ENCODE measurements at regions not wholly inside any gene's neighbourhood (a gene's known extent, or its start where the extent isn't known, plus 50 kb on each side); places are given as distances from the start of the nearest gene placed in this dataset.

GRCh38 chr1:204812842-204813241 is 57.8 kb upstream of the NFASC start:
- Histone ChIP-seq H3K9ac (ENCODE audit: low read depth, low read length, poor library complexity, severe bottlenecking) (no peak overlapping the region), H3K27me3 (ENCODE audit: insufficient read depth, low read length, poor library complexity, severe bottlenecking) (peaks cover 6% of the 10 kb centered on the region), H3F3A (ENCODE audit: low read depth) (no peaks in the 10 kb centered on the region), H3K4me3 (ENCODE audit: low read length, poor library complexity, severe bottlenecking) (no peak overlapping the region), H3K79me2 (ENCODE audit: insufficient read depth, low read length) (no peaks in the 10 kb centered on the region), H4K20me1 (ENCODE audit: insufficient read depth, low read length, poor library complexity, severe bottlenecking) (no peaks in the 10 kb centered on the region), H3K9me3 (ENCODE audit: insufficient read depth, low read depth, low read length) (no peaks in the 10 kb centered on the region), H3K9me2 (replicated peaks; ENCODE audit: low read depth, low read length) (no peaks in the 10 kb centered on the region), H3K4me1 (ENCODE audit: insufficient read depth, low read length, poor library complexity, severe bottlenecking) (no peaks in the 10 kb centered on the region), H2AFZ (ENCODE audit: low read length) (no peak overlapping the region), H3K4me2 (ENCODE audit: low read depth, low read length, poor library complexity, severe bottlenecking) (no peak overlapping the region), H3K36me3 (ENCODE audit: insufficient read depth, low read length) (no peaks in the 10 kb centered on the region)
- TF ChIP-seq CTCF (conservative IDR thresholded peaks at IDR 0.05; ENCODE audit: low read length) (no peak), EZH2phosphoT487 (IDR thresholded peaks at IDR 0.05; ENCODE audit: borderline replicate concordance) (no peak)

DNA sequence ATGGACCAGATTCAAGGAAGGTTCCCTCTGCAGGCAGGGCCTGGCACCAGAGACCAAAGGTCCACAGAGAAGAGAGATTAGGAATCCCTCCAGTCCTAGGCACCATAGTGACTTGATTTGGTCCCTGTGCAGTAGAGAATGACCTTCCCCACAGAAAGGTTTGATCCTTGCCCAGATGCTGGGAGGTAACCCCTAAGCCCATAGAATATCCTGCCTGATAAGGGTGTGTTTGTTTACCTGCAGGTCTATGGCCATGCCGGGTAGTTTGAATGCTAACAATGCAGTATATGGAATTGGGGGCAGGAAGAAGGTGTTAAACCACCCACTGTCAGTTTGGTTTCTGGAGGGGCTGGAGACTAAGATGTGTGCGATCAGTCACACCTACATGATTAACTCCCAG is 57.1 kb upstream of the NFASC start:
- no peak overlapping the region for H3K9ac ChIP-seq (ENCODE audit: low read depth, low read length, poor library complexity, severe bottlenecking)
- H2AFZ ChIP-seq (ENCODE audit: low read length): no peak overlapping the region
- H3K4me1 ChIP-seq (ENCODE audit: insufficient read depth, low read length, poor library complexity, severe bottlenecking): no peaks in the 10 kb centered on the region
- TF ChIP-seq EZH2phosphoT487 (IDR thresholded peaks at IDR 0.05; ENCODE audit: borderline replicate concordance): no peak
- TF ChIP-seq CTCF (conservative IDR thresholded peaks at IDR 0.05; ENCODE audit: low read length): no peak
- no peaks in the 10 kb centered on the region for H3K36me3 ChIP-seq (ENCODE audit: insufficient read depth, low read length)
- H3K79me2 ChIP-seq (ENCODE audit: insufficient read depth, low read length): no peaks in the 10 kb centered on the region
- no peaks in the 10 kb centered on the region for H3K9me2 ChIP-seq (replicated peaks; ENCODE audit: low read depth, low read length)
- no peak overlapping the region for H3K4me2 ChIP-seq (ENCODE audit: low read depth, low read length, poor library complexity, severe bottlenecking)
- peaks cover 6% of the 10 kb centered on the region for H3K27me3 ChIP-seq (ENCODE audit: insufficient read depth, low read length, poor library complexity, severe bottlenecking)
- H3F3A ChIP-seq (ENCODE audit: low read depth): no peaks in the 10 kb centered on the region
- H3K4me3 ChIP-seq (ENCODE audit: low read length, poor library complexity, severe bottlenecking): no peak overlapping the region
- no peaks in the 10 kb centered on the region for H3K9me3 ChIP-seq (ENCODE audit: insufficient read depth, low read depth, low read length)
- H4K20me1 ChIP-seq (ENCODE audit: insufficient read depth, low read length, poor library complexity, severe bottlenecking): no peaks in the 10 kb centered on the region

GRCh38 chr1:204814166-204814884 is 56.3 kb upstream of the NFASC start:
- Histone ChIP-seq H4K20me1 (ENCODE audit: insufficient read depth, low read length, poor library complexity, severe bottlenecking) (no peaks in the 10 kb centered on the region), H2AFZ (ENCODE audit: low read length) (no peak overlapping the region), H3K9me2 (replicated peaks; ENCODE audit: low read depth, low read length) (no peaks in the 10 kb centered on the region), H3K4me1 (ENCODE audit: insufficient read depth, low read length, poor library complexity, severe bottlenecking) (no peaks in the 10 kb centered on the region), H3K9me3 (ENCODE audit: insufficient read depth, low read depth, low read length) (no peaks in the 10 kb centered on the region), H3F3A (ENCODE audit: low read depth) (no peaks in the 10 kb centered on the region), H3K9ac (ENCODE audit: low read depth, low read length, poor library complexity, severe bottlenecking) (no peak overlapping the region), H3K79me2 (ENCODE audit: insufficient read depth, low read length) (no peaks in the 10 kb centered on the region), H3K27me3 (ENCODE audit: insufficient read depth, low read length, poor library complexity, severe bottlenecking) (peaks cover 6% of the 10 kb centered on the region), H3K4me2 (ENCODE audit: low read depth, low read length, poor library complexity, severe bottlenecking) (no peak overlapping the region), H3K36me3 (ENCODE audit: insufficient read depth, low read length) (no peaks in the 10 kb centered on the region), H3K4me3 (ENCODE audit: low read length, poor library complexity, severe bottlenecking) (no peak overlapping the region)
- TF ChIP-seq EZH2phosphoT487 (IDR thresholded peaks at IDR 0.05; ENCODE audit: borderline replicate concordance): no peak
- no peak for TF ChIP-seq CTCF (conservative IDR thresholded peaks at IDR 0.05; ENCODE audit: low read length)
